Left lobe of liver (tissue), 2 donors: ENCODE measurements at regions not wholly inside any gene's neighbourhood (a gene's known extent, or its start where the extent isn't known, plus 50 kb on each side); places are given as distances from the start of the nearest gene placed in this dataset.

Source experiments
- ATAC-seq: fragments of 200-7000 bp; cut with Tn5 transposase; one replicate; pipeline ENCODE4 v1.9.1; 2020; ENCODE audit warnings: mild to moderate bottlenecking, moderate library complexity
- DNase-seq: peaks from one replicate; pipeline ENCODE4 v3.0.0-alpha.2; 2020; ENCODE audit warnings: low spot score
- donor health status: DM: no; HTN: no; CAD: no; lungs with moderate emphysema.
- donor health status: DM: no; HTN: yes; CAD: no.

DNA sequence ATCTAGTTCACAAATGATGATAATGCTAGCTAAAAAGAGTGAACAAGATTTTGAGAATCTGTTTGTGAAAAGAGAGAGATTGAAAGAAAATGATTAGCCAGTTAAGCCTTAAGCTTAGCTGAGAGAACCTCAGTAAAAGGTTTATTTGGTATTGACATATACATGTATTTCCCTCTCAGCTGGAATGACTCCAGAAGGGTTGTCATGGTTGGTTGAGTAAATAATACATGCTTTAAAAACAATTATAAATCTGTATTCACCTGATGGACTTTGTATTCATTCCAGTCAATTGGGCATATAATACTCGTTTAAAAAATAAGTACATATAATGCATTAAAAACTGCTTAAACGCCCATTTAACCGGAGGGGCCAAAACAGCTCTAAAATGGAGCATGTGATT lies 181.4 kb downstream of the GRB14 start:
- no peak for ATAC-seq
- no peak for DNase-seq

DNA sequence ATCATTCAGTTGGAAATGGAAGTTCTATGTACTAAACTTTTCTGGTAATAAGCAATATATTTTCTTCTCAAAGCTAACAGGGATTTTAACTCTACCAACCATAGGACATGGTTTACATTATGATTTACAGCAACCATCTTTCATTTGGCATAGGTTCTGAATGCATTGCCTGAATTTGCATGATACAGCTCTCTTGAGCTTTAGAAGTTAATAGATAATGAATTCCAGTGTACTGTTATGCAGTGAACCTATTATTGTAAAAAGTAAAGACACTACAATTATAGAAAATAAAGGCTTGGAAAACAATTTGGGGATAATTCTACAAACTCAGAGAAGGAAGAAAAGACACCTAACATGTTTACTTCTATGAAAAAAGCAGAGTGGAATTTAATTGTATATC lies 182.0 kb downstream of the GRB14 start:
- DNase-seq, result no peak
- no peak for ATAC-seq

DNA sequence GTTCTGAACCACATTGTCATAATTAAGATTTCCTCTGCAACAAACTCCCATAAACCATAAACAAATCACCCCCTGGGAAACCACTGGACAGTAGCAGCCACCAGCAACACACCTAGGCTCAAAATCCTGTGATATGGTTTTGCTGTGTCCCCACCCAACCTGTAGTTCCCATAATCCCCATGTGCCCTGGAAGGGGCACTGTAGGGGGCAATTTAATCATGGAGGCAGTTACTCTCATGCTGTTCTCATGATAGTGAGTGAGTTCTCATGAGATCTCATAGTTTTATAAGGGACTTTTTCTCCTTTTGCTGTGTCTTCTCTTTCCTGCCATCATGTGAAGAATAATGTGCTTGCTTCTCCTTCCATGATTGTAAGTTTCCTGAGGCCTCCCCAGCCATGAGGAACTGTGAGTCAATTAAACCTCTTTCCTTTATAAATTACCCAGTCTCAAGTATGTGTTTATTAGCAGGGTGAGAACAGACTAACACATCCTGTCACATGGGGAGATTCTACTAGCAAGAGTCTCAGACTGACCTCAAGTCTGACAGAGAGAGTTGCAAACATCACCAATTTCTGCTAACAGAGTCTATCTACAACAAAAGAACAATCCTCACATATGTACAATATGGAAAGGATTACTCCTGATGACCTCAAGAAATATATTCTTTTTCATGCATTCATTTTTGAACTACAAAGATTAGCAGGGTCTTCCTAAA lies 182.6 kb downstream of the GRB14 start:
- ATAC-seq (no peak), DNase-seq (no peak)

DNA sequence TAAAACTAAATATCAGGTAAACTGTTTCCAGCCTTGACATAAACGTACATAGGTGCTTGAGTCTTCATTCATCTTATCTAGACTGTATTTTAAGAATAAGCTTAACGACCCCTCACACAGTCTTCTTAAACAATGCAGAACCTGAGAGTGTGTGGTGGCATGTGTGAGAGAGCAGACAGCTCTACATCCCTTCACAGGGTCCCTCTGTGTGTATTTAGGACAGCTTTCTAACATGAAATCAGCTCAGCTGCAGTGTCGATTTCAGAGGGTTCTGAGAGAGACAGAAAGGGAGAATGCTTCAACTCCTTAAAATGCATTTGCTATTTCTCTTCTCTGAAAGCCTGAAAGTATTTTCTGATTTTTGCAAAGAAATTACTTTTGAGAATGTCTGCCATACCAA lies 185.2 kb downstream of the GRB14 start:
- no peak for DNase-seq
- no peak for ATAC-seq

DNA sequence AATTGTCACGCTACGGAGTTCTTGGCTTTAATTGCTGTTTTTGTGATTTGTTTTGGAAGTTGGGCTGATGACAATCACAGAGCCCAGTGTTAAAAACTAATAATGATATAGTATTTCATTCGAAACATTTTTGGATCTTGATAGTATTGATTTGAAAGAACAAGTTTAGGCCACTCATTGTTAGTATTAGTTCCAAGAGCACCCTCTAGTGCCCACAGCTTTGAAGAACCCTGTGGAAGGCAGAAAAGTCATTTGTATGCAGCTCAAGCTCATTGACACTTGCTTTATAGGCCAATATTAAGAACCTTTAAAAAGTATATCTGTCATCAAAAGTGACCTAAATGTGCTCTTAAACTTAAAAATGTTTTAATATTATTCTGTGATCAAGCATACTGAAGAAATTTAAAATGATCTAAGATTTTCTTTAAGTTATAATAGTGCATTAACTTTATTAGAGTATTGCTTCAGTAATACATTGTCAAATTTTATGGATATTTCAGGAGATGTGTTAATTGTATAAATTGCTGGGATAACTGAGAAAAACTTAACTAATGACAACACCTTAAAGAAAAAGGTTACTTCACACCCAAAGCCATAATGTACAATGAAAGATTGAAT lies 191.0 kb downstream of the GRB14 start:
- no peak for DNase-seq
- peak; percentile 84 for ATAC-seq

DNA sequence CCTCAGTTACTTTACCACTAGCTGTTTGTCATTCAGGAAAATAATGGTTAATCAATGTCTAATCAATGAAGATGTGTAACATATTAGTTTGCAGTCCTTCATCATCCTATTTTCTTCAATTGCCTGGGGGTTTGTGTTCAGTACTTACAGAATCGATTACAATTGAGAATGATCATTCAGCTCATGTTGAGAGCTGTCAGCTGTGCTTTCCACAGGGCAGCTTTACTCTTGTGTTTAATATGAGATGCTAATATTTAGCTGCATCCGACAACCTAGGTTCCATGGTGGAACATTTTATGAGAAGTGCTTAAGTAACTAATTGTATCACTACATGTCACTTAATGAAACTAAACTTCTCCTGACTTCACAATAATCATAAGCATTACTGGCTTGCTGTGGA lies 191.9 kb downstream of the GRB14 start:
- ATAC-seq, result no peak

DNA sequence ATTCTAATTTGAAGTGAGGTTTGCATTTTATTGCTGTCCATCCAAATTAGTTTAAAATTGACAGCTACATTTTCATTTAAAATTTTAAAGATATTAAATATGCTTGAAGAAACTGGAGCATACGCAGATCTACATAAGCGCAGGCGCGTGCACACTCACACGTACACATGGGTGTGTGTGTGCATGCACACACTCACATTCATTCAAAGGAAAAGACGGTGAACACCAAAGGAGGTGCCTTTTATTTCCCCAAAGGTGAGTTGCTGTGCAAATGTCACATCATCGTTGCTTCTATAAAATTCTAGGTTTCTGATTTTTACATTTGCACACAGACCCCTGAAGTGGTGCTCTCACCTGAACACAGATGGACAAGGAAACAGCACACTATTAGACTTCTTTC lies 194.2 kb downstream of the GRB14 start:
- DNase-seq, result no peak
- ATAC-seq, result no peak

More for the DNA sequence above, 191.9 kb downstream of the GRB14 start:
- DNase-seq, result no peak

DNA sequence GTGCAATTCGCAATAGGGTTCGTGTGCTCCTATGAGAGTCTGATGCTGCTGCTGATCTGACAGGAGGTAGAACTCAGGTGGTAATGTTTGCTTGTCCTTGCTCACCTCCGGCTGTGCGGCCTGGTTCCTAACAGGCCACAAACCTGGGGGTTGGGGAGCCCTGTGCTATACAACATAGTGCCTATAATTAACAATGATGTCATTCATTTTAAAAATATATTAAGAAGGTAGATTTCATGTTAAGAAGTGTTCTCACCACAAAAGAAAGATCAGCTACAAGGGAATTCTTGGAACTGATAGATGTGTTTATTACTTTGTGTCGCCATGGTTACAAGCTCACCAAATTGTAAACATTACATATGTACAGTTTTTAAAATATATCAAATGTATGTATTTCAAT lies 200.5 kb downstream of the GRB14 start:
- ATAC-seq, result no peak
- DNase-seq, result no peak

DNA sequence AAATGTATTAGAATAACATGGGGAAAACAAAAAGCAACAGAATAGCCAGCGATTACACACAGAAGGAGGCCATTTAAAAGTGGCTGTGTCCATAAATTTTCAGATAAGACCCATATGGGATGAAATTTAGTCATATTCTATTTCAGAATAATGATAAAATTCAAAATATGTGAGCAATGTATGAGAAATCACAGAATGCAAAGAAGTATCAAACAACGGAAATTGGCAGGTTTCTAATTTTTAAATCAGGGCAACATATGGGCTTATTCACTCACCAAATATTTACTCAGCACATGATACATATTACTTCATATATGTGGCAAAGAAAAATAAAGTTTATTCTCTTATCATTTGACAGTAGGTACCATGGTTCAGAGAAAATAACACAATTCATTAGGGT lies 208.5 kb downstream of the GRB14 start:
- DNase-seq (no peak), ATAC-seq (no peak)

DNA sequence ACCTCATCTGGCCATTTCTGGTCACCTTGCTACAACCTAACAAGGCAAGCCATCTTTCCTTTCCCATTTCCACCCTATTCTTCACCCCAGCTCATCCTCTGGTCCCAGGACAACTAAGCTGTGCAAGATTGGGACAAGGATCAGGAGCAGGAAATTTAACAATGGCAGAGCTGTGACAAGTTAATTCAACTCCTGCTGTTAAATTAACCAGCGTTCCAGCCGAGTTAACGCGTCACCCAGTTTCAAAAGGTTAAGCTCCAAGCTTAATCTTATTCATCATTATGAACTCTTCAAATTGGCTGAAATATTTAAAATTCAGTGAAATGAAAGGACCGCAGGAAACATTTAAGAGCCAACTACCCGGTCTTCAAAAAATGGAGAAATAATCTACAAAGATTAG lies 231.9 kb downstream of the GRB14 start:
- DNase-seq (no peak), ATAC-seq (no peak)

DNA sequence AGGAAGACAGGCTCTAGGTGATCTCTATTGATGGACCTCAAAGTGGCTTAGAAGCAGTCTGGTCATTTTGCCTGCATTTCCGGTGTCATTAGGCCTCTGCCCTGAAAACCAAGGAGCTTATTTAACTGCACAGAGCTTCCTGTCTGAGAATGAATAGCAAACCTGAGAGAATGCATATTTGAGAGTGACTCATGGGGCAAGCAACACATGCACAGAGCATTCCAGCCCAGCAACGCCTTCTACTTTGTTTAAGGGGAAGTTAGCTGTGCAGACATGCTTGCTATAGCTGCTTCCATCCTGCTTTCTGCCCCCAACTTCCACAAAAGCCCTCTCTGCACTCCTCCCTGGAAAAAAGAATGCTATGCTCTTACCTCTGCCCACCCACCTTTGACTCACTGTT lies 232.8 kb downstream of the GRB14 start:
- DNase-seq (no peak), ATAC-seq (no peak)

DNA sequence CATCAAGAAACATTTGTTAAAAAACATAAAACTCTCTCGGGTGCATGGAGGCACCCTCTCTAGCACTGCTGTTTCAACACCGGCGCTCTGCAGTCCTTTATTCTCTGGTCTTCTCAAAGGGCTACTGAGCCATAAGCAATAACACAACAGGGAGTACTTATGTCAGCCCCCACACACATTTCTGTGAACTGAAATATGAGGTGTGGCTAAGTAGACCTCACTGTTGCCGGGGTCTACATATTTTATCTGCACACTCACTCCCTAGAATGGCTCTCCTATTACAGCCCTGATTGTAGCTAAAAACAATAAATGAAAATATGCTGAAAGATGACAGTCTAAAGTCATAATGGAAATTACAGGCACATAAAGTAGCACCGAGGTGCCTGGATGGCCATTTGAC lies 235.1 kb downstream of the GRB14 start:
- DNase-seq (no peak), ATAC-seq (no peak)

DNA sequence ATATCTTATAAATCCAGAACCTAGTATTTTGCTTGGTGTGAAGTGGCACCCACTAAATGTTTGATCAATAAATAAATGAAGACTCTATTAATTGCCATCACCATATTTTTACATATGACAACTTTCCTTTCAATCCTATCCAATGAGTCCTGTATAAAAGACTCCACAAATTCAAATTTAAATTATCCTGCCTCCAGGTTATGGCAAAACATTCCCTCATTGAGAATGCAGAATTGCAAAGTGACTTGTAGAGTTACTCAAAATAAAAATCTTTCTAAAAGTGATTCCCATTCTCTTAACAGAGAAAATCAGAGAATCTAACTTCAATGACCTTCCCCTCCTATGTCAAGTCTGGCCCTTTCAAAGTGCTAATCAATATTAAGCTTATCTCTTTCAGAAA lies 236.8 kb downstream of the GRB14 start:
- no peak for ATAC-seq
- DNase-seq, result no peak

DNA sequence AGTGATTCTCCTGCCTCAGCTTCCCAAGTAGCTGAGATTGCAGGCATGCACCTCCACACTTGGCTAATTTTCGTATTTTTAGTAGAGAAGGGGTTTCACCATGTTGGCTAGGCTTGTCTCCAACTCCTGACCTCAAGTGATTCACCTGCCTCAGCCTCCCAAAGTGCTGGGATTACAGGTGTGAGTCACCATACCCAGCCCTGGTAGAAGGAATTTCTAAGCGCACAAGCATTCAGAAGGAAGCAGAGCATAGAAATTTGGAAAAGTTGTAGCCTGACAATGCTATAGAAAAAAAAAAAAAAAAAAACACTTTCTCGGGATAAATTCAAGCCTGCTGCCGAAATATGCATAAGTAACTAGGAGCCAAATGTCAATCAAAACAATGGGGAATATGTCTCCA lies 249.4 kb downstream of the GRB14 start:
- no peak for DNase-seq
- no peak for ATAC-seq

DNA sequence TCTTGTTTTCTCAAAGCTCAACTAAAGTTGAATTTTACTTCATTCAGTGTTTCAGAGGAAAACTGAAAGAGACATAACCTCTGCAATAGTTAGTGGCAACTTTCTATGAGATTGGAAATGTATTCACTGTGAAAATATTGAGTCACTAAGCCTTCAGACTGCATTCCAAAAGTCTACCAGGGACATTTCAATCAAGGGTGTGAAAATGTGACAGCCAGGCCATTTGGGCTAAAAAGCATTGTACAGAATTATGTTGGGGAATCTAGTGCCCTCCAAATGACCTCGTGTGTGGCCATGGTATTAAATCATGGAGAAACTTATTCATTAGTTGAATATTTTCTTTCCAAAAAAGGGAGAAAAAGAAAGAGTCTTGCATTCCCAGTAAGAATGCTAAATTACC lies 251.9 kb downstream of the GRB14 start:
- no peak for DNase-seq

DNA sequence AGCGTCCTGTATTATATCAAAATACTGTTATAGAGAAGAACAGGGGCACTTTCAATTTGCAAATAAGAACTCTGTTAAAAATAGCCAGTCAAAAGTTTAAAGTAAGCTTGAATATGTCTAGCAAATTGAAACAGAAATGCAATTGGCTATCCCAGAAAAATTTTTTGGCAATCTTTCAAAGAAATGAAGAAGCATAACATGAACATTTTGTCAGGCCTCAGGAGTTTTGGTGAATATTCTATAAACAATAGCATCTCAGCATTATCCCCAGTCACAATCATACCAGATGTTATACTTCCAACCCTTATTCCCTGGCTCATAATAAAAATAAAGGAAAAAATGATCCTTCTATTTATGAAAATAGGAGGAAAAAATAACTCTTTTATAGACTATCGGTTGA lies 252.4 kb downstream of the GRB14 start:
- ATAC-seq (no peak), DNase-seq (no peak)

More for the DNA sequence above, 251.9 kb downstream of the GRB14 start:
- no peak for ATAC-seq

DNA sequence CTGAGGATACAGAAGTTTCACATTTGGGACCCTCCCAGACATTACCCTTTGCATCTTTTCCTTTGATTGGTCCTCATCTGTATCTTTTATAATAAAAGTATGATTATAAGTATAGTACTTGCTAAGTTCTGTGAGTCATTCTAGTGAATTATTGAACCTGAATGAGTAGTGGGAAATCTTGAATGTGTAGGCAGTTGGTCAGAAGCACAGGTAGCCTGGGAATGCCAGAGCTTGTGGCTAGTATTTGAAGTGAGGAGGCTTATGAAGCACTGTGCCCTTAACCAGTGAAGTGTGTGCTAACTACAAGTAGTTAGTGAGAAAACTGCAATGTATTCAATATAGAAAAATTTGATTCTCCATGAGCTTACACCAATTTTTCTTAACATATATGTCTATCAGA lies 257.6 kb downstream of the GRB14 start:
- ATAC-seq (no peak), DNase-seq (no peak)

DNA sequence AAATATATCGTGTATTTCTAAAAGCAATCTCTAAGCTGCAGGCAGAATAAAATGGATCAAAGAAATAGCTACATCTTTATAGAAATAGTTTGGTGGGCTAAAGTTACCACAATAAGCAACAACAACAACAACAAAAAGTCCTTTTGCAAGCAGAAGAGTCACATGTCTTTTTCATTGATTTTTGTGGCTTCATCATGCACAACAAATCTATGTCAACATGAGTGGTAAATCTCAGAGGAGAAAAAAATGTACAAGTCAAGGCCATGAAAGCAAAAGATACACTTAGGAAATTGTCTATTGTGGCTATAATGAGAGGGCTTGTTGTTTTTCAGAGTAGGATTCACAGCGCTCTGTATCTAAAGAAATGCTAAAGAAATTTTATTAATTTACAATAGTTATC lies 269.7 kb downstream of the GRB14 start:
- DNase-seq (no peak), ATAC-seq (no peak)

DNA sequence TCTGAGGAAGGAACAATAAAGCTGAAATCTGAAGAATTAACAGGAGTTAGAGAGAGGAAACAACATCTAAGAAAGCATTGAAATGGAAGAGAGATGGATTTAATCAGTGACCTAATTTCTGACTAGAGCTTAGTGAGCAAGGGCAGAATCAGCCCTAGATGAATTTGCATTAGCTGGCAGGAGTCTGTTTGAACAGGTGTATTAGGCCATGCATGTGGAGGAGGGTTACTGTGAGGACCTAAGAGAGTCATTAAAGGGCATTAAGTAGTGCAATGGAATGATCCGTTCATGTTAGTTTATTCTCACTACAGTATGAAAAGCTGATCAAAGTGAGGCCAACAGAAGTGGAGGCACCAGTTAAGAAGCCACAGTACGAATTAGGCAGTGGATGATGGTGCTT lies 285.3 kb downstream of the GRB14 start:
- DNase-seq (no peak), ATAC-seq (no peak)

DNA sequence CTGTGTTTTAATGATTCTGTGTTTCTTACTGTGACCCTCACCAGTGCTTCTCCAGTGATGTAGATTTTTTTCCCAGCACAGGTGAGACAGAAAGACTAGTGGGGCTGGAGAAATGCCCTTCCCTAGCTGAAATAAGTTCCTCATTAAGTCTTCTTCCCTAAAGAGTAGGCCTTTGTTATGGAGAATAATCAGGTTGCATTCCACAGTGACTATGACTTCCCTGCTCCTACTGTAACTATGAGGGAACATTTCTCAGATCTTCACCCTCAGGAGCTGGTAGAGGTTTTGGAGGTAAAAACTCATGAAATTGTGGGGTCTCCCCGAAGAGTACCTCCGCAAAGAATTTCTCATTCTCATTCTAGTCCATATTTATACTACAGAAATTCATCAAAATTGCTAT lies 286.2 kb downstream of the GRB14 start:
- no peak for DNase-seq
- ATAC-seq, result no peak

DNA sequence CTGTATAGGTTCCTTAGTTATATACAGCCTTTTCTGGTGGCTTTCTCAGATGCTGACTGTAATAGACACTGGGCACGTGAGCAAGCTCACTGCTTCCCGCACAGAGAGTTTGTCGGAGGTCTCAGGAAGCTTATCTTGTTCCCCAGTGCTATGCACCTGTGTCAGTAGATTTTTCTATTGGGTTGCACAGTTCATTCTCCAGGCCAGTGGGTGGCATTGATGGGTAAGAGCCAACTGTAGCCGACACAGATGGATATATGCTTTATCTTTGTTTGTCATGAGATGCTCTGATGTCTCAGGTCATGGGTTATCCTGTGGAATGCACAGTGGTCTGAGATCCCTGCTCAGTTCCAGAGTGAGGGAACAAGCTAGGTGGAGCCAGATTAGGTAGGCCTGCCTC lies 293.0 kb downstream of the GRB14 start:
- ATAC-seq, result no peak

DNA sequence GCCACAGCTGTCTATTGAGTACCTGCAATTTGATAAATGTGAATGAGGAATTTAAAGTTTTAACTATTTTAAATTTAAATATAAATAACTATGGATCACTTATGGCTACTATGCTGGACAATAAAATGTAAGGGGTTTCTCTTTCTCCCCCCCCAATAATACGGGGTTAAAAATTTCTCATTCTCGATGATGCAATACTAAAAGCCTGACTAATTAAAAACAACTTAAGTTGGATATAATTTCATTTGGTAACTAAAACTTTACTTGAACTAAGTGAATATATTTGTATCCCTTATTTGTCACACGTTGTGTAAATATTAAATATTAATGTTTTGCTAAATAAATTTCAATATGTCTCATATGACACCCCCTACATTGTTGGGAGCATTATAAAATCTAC lies 297.3 kb downstream of the GRB14 start:
- DNase-seq, result no peak
- no peak for ATAC-seq

More for the DNA sequence above, 293.0 kb downstream of the GRB14 start:
- no peak for DNase-seq

DNA sequence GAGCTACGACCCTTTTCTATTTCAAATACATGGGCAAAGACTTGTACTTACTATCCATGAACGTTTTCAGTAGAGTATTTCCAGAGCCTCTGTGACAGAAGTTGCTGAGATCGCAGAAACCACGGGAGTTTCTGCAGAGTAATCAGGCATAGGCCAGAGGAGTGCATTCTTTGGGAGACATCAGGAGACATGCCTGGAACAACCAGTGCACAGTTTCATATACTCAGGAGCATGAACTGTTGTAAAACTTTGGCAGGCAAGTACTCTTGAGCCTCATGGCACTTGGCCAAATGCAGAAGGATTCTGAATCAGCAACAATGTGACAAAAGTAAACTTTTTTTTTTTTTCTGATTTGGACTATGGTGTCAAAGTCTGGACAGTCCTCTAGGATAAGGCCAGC lies 307.1 kb downstream of the GRB14 start:
- peak; percentile 44 for ATAC-seq

More for the DNA sequence above, 307.1 kb downstream of the GRB14 start:
- DNase-seq, result no peak
